WI38 (cell line): ENCODE measurements at regions not wholly inside any gene's neighbourhood (a gene's known extent, or its start where the extent isn't known, plus 50 kb on each side); places are given as distances from the start of the nearest gene placed in this dataset.
"Not testable (repeated sequence)": the region's sequence is repeated elsewhere in the genome, so short reads cannot be mapped to it uniquely, and the experiment has no call there.

Source experiments
- H3K4me3 ChIP-seq: 2 replicates; pipeline ENCODE4 v1.5.1; 2011; ENCODE audit warnings: low read depth, mild to moderate bottlenecking, control low read depth, low read length
- TF ChIP-seq, protein P1 (sequence below): IDR thresholded peaks from 2 replicates; pipeline ENCODE4 v1.5.1; 2012; ENCODE audit warnings: low read depth, mild to moderate bottlenecking, control low read depth, low read length

DNA sequence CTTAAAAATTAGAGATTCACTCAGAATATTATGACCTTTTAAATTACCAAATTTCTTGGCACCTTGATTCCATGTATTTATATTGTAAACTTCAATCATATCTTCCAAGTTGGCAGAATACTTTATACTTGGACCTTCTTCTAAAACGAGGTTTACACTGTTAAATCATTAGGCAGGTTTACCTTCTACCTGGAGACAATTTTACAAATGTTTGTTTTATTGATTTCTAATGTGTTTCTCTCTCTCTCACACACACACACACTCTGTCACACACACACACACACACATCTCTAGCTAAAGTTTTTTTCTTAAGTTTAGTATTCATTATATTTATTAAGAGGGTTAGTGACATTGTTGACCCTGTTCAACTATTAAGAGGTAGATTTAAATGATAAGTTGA lies 1155.6 kb downstream of the NSUN3 start:
- TF ChIP-seq, protein P1, sequence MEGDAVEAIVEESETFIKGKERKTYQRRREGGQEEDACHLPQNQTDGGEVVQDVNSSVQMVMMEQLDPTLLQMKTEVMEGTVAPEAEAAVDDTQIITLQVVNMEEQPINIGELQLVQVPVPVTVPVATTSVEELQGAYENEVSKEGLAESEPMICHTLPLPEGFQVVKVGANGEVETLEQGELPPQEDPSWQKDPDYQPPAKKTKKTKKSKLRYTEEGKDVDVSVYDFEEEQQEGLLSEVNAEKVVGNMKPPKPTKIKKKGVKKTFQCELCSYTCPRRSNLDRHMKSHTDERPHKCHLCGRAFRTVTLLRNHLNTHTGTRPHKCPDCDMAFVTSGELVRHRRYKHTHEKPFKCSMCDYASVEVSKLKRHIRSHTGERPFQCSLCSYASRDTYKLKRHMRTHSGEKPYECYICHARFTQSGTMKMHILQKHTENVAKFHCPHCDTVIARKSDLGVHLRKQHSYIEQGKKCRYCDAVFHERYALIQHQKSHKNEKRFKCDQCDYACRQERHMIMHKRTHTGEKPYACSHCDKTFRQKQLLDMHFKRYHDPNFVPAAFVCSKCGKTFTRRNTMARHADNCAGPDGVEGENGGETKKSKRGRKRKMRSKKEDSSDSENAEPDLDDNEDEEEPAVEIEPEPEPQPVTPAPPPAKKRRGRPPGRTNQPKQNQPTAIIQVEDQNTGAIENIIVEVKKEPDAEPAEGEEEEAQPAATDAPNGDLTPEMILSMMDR = no peak

GRCh38 chr3:95226437-95226836 lies 1163.6 kb downstream of the NSUN3 start:
- H3K4me3 ChIP-seq = no peak overlapping the region
- TF ChIP-seq, protein P1 = no peak

More for the DNA sequence above, 1155.6 kb downstream of the NSUN3 start:
- H3K4me3 ChIP-seq = no peak overlapping the region

DNA sequence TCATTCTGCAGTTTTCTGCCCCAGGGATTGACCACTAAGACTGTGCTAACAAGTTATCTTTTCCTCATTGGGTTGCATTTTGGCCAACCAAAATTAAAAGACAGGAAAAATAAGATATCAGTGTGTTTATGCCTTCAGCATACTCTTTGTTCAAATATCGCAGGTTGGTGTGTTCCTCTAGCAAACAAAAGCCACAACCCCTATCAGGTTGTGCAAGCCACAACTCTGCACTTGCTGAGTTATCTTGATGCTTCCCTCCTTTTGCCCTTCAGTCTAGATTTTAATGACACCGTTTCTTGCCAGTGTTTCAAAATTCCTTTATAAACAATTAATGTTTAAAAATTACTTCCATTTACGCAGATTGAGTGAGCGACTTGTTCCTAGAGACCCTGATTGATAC lies 1164.2 kb downstream of the NSUN3 start:
- TF ChIP-seq, protein P1 = no peak
- H3K4me3 ChIP-seq = no peak overlapping the region

GRCh38 chr3:95228416-95228815 lies 1165.6 kb downstream of the NSUN3 start:
- TF ChIP-seq, protein P1 = no peak
- H3K4me3 ChIP-seq = no peak overlapping the region

DNA sequence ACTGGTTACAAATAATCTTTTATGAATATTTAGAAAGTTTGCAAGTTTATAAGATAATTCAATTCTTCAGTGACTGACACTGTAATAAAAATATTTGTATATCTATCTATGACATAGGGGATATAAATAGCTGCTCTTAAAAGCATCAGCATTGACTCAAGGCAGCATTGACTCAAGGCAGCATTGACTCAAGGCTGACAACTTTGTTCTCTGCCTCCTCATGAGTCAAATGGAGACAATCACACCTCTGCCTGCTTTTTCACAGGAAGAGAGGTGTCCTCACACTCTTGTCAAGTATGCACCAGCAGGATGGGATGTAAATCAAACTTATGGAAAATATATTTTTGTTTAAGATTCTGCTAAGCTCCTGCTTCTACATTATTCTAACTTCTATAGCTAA lies 1173.1 kb downstream of the NSUN3 start:
- TF ChIP-seq, protein P1 = no peak
- no peak overlapping the region for H3K4me3 ChIP-seq

- TF ChIP-seq, protein P1 = no peak
- no peak overlapping the region for H3K4me3 ChIP-seq
Observed at GRCh38 chr3:95237783-95238182, 1174.9 kb downstream of the NSUN3 start.

- TF ChIP-seq, protein P1 = no peak
- H3K4me3 ChIP-seq = no peak overlapping the region
Observed at GRCh38 chr3:95240395-95240794, 1177.5 kb downstream of the NSUN3 start.

GRCh38 chr3:95241256-95241655 lies 1178.4 kb downstream of the NSUN3 start:
- not testable (repeated sequence) for H3K4me3 ChIP-seq
